Astrocyte of the cerebellum (primary cell): ENCODE measurements at regions not wholly inside any gene's neighbourhood (a gene's known extent, or its start where the extent isn't known, plus 50 kb on each side); places are given as distances from the start of the nearest gene placed in this dataset.
A peak's percentile ranks its signal among the peaks of the same experiment; 100 is the strongest.

ENCODE experiments used
- DNase-seq: peaks from one replicate; pipeline ENCODE4 v3.0.0-alpha.2; 2011; ENCODE audit warnings: low read depth
- H3K4me3 ChIP-seq: 2 replicates; pipeline ENCODE4 v1.5.1; 2011; ENCODE audit warnings: mild to moderate bottlenecking, low read depth, low read length, moderate library complexity
- CTCF ChIP-seq: IDR thresholded peaks from 2 replicates; pipeline ENCODE4 v1.5.1; 2012; ENCODE audit warnings: low read length, low read depth, moderate library complexity, mild to moderate bottlenecking; ENCODE audit errors: missing control alignments
- in situ Hi-C: cut with HindIII; loops from 2 replicates; pipeline ENCODE4 v1.10.0; 2017; ENCODE audit warnings: low sequenced_read_pairs

- no peak overlapping the region for H3K4me3 ChIP-seq
- in situ Hi-C loops, result no loop called here
- TF ChIP-seq CTCF, result no peak
- DNase-seq, result no peak
Observed at GRCh38 chr6:168902075-168902474, 351.6 kb downstream of the THBS2 start.

DNA sequence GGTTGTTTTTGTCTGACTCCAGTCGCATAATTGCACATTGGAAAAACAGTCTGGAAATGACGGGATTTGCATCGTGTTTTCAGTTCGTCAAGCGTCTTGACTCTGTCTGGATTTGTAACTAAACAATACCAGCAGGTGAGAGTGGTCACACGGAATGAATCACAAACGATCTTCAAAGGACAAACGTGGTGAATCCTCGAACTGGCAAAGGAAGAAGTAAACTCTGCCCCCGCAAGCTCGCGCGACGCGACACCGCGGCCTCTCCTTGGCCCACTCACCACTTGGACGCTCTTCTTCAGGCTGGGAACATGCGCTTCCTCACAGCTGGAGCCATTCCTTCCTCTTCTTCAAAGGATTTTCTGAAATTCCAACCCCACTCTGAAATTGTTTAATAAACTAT is 352.6 kb downstream of the THBS2 start:
- no peak for TF ChIP-seq CTCF
- DNase-seq, result no peak
- no peak overlapping the region for H3K4me3 ChIP-seq
- in situ Hi-C loops, result no loop called here

- no peak for TF ChIP-seq CTCF
- H3K4me3 ChIP-seq, result no peak overlapping the region
- in situ Hi-C loops, result no loop called here
- no peak for DNase-seq
Observed at GRCh38 chr6:168896321-168896720, 357.3 kb downstream of the THBS2 start.

- peak; percentile 96 for TF ChIP-seq CTCF
- no peak overlapping the region for H3K4me3 ChIP-seq
- in situ Hi-C loops, result no loop called here
- peak; percentile 35 for DNase-seq
Observed at GRCh38 chr6:168895102-168895812, 358.4 kb downstream of the THBS2 start.

GRCh38 chr6:168892031-168892430 is 361.6 kb downstream of the THBS2 start:
- TF ChIP-seq CTCF, result no peak
- H3K4me3 ChIP-seq, result no peak overlapping the region
- DNase-seq, result no peak
- in situ Hi-C loops, result no loop called here

- DNase-seq, result no peak
- in situ Hi-C loops, result no loop called here
- no peak overlapping the region for H3K4me3 ChIP-seq
- TF ChIP-seq CTCF, result no peak
Observed at GRCh38 chr6:168890981-168891365, 362.7 kb downstream of the THBS2 start.
